ENCODE measurements at regions not wholly inside any gene's neighbourhood (a gene's known extent, or its start where the extent isn't known, plus 50 kb on each side); places are given as distances from the start of the nearest gene placed in this dataset.

- Histone ChIP-seq H3K27me3 (no peaks in the 10 kb centered on the region), H3K9me3 (no peaks in the 10 kb centered on the region), H3K4me3 (no peak overlapping the region), H3K27ac (no peak overlapping the region), H3K4me1 (no peaks in the 10 kb centered on the region), H3K36me3 (no peaks in the 10 kb centered on the region)
- intact Hi-C loops (cut with DNase I; ENCODE audit: low total_unique reads) = no loop called here
- no peak for DNase-seq (ENCODE audit: low spot score in 2 of 2)
- TF ChIP-seq CTCF (IDR thresholded peaks at IDR 0.05) (no peak), POLR2A (IDR thresholded peaks at IDR 0.05) (no peak), POLR2AphosphoS5 (IDR thresholded peaks at IDR 0.05) (no peak)
Observed at GRCh38 chr2:220539481-220539880, 912.1 kb downstream of the SLC4A3 start.

- TF ChIP-seq POLR2A (IDR thresholded peaks at IDR 0.05) = no peak
- no peak for TF ChIP-seq POLR2AphosphoS5 (IDR thresholded peaks at IDR 0.05)
- TF ChIP-seq CTCF (IDR thresholded peaks at IDR 0.05) = no peak
- no peak for DNase-seq (ENCODE audit: low spot score in 2 of 2)
- no peaks in the 10 kb centered on the region for H3K4me1 ChIP-seq
- intact Hi-C loops (cut with DNase I; ENCODE audit: low total_unique reads) = no loop called here
- no peaks in the 10 kb centered on the region for H3K9me3 ChIP-seq
- no peaks in the 10 kb centered on the region for H3K27me3 ChIP-seq
- H3K36me3 ChIP-seq = no peaks in the 10 kb centered on the region
- H3K4me3 ChIP-seq = no peak overlapping the region
- H3K27ac ChIP-seq = no peak overlapping the region
Observed at GRCh38 chr2:220544049-220544448, 916.6 kb downstream of the SLC4A3 start.

- H3K36me3 ChIP-seq = no peaks in the 10 kb centered on the region
- H3K4me1 ChIP-seq = no peaks in the 10 kb centered on the region
- no peak for TF ChIP-seq CTCF (IDR thresholded peaks at IDR 0.05)
- TF ChIP-seq POLR2AphosphoS5 (IDR thresholded peaks at IDR 0.05) = no peak
- no peak for TF ChIP-seq POLR2A (IDR thresholded peaks at IDR 0.05)
- DNase-seq (ENCODE audit: low spot score in 2 of 2) = no peak
- H3K27ac ChIP-seq = no peak overlapping the region
- H3K27me3 ChIP-seq = no peaks in the 10 kb centered on the region
- intact Hi-C loops (cut with DNase I; ENCODE audit: low total_unique reads) = no loop called here
- H3K4me3 ChIP-seq = no peak overlapping the region
- no peaks in the 10 kb centered on the region for H3K9me3 ChIP-seq
Observed at GRCh38 chr2:220550995-220551700, 923.7 kb downstream of the SLC4A3 start.

GRCh38 chr2:220552790-220553535, 925.5 kb downstream of the SLC4A3 start:
- no peak overlapping the region for H3K4me3 ChIP-seq
- TF ChIP-seq POLR2AphosphoS5 (IDR thresholded peaks at IDR 0.05) (no peak), CTCF (IDR thresholded peaks at IDR 0.05) (no peak), POLR2A (IDR thresholded peaks at IDR 0.05) (no peak)
- intact Hi-C loops (cut with DNase I; ENCODE audit: low total_unique reads) = no loop called here
- H3K4me1 ChIP-seq = no peaks in the 10 kb centered on the region
- H3K27me3 ChIP-seq = no peaks in the 10 kb centered on the region
- H3K27ac ChIP-seq = no peak overlapping the region
- no peaks in the 10 kb centered on the region for H3K36me3 ChIP-seq
- H3K9me3 ChIP-seq = no peaks in the 10 kb centered on the region
- DNase-seq (ENCODE audit: low spot score in 2 of 2) = no peak

- no peaks in the 10 kb centered on the region for H3K36me3 ChIP-seq
- no peaks in the 10 kb centered on the region for H3K9me3 ChIP-seq
- TF ChIP-seq POLR2AphosphoS5 (IDR thresholded peaks at IDR 0.05) (no peak), POLR2A (IDR thresholded peaks at IDR 0.05) (no peak), CTCF (IDR thresholded peaks at IDR 0.05) (no peak)
- H3K27ac ChIP-seq = no peak overlapping the region
- no peak overlapping the region for H3K4me3 ChIP-seq
- H3K27me3 ChIP-seq = no peaks in the 10 kb centered on the region
- DNase-seq (ENCODE audit: low spot score in 2 of 2) = no peak
- H3K4me1 ChIP-seq = no peaks in the 10 kb centered on the region
- intact Hi-C loops (cut with DNase I; ENCODE audit: low total_unique reads) = no loop called here
Observed at GRCh38 chr2:220555961-220556630, 928.7 kb downstream of the SLC4A3 start.

All from breast epithelium (tissue), 4 donors.